Kidney epithelial cell (primary cell): ENCODE measurements at regions not wholly inside any gene's neighbourhood (a gene's known extent, or its start where the extent isn't known, plus 50 kb on each side); places are given as distances from the start of the nearest gene placed in this dataset.
A peak's percentile ranks its signal among the peaks of the same experiment; 100 is the strongest.

Experiments
- DNase-seq: peaks from one replicate; pipeline ENCODE4 v3.0.0-alpha.2; 2010; ENCODE audit warnings: low read depth
- H3K27me3 ChIP-seq: 2 replicates; pipeline ENCODE4 v1.6.0; 2011; ENCODE audit warnings: low read length; ENCODE audit not compliant: control insufficient read depth, insufficient read depth
- H3K36me3 ChIP-seq: 2 replicates; pipeline ENCODE4 v1.5.1; 2011; ENCODE audit warnings: low read length; ENCODE audit not compliant: control insufficient read depth, insufficient read depth
- H3K4me3 ChIP-seq: 2 replicates; pipeline ENCODE4 v1.5.1; 2011; ENCODE audit warnings: low read depth, mild to moderate bottlenecking, control low read depth, low read length
- TF ChIP-seq, protein P1 (sequence below): IDR thresholded peaks from 2 replicates; pipeline ENCODE4 v1.5.1; 2011; ENCODE audit warnings: mild to moderate bottlenecking, moderate library complexity, low read length, control low read depth, inconsistent platforms; ENCODE audit not compliant: insufficient read depth, poor library complexity, severe bottlenecking

DNA sequence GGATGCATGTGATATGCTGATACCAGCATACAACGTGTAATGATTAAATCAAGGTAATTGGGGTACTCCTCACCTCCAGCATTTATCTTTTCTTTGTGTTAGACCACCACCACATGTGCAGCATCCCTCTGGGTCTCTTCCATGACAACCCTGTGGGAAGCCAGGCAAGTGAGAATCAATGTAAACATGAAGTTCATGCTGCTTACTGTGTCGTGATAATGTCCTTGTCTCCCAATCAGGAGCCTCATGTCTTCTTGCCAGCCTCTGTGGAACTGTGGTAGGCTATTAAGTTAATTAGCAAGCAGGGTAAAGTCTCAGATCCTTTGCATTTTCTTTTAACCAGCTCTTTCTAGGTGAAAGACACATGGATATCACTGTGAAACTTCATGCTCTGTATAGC lies 126.7 kb downstream of the TES start:
- TF ChIP-seq, protein P1, sequence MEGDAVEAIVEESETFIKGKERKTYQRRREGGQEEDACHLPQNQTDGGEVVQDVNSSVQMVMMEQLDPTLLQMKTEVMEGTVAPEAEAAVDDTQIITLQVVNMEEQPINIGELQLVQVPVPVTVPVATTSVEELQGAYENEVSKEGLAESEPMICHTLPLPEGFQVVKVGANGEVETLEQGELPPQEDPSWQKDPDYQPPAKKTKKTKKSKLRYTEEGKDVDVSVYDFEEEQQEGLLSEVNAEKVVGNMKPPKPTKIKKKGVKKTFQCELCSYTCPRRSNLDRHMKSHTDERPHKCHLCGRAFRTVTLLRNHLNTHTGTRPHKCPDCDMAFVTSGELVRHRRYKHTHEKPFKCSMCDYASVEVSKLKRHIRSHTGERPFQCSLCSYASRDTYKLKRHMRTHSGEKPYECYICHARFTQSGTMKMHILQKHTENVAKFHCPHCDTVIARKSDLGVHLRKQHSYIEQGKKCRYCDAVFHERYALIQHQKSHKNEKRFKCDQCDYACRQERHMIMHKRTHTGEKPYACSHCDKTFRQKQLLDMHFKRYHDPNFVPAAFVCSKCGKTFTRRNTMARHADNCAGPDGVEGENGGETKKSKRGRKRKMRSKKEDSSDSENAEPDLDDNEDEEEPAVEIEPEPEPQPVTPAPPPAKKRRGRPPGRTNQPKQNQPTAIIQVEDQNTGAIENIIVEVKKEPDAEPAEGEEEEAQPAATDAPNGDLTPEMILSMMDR = no peak
- no peaks in the 10 kb centered on the region for H3K27me3 ChIP-seq
- no peaks in the 10 kb centered on the region for H3K36me3 ChIP-seq
- H3K4me3 ChIP-seq = no peak overlapping the region
- DNase-seq = no peak

DNA sequence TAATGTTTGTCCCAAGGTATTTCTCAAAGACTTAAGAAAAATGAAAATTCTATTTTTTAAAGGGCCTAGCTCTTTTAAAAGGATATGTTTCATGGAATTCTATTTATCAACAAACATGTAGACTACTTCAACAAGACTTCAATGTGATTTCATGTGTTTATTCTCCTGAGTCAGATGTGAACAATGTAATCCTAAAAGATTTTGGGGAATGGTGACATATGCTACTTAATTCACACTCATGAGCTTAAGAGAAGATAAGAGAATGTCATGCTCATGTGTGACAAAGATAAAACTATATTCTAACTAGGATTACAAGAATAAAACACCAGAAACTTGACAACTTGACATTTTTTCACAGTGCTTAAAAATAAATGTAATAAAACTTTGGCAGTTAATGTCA lies 127.5 kb downstream of the TES start:
- Histone ChIP-seq H3K27me3 (no peaks in the 10 kb centered on the region), H3K36me3 (no peaks in the 10 kb centered on the region), H3K4me3 (no peak overlapping the region)
- TF ChIP-seq, protein P1 = no peak
- DNase-seq = no peak

DNA sequence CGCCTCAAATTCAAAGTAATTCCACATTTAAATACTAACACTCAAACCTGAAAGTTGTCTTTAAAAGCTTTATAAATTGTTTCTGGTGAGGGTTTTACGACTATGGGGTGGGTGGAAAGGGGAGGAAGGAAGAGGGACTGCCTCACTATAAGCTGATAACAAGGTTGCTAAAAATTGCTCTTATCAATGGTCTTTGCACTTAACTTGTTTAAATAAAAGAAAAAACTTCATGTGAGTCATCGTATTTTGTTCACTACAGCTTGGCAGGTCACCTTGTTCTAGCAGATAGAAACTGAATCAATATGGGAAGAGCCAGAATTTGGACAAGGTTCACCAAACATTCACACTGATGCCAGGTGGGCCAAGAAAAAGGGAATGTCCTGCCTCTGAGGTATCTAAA lies 129.2 kb downstream of the TES start:
- TF ChIP-seq, protein P1 = no peak
- no peak for DNase-seq
- Histone ChIP-seq H3K36me3 (no peaks in the 10 kb centered on the region), H3K27me3 (no peaks in the 10 kb centered on the region), H3K4me3 (no peak overlapping the region)

DNA sequence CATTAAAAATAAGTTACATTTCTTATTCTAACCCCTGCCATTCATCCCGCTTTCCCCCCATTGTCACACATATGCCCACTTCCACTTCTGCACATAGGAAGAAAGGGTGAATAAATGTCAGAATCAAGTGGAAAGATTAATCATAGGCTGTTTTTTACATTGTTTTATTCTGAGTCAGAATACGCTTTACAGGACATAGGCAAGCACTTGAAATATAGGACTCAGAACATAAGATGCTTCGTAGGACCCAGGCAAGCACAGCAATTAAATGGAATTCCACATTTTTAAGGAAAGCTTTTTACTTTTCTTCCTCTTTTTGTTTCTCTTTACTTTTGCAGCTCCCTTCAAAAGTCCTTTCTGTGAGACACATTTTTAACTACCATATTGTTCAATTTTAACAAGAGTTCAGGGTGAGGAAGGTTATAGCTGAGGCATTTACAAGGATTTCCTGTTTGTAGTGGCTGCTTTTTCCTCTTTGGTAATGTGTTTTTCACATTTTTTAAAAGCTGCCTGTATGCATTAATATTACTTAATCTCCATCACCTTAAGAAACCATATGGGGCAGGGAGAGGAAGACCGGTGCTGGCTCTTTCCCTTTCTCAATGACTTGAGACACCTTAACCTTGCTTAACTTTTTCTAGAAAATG lies 130.0 kb downstream of the TES start:
- TF ChIP-seq, protein P1 = no peak

DNA sequence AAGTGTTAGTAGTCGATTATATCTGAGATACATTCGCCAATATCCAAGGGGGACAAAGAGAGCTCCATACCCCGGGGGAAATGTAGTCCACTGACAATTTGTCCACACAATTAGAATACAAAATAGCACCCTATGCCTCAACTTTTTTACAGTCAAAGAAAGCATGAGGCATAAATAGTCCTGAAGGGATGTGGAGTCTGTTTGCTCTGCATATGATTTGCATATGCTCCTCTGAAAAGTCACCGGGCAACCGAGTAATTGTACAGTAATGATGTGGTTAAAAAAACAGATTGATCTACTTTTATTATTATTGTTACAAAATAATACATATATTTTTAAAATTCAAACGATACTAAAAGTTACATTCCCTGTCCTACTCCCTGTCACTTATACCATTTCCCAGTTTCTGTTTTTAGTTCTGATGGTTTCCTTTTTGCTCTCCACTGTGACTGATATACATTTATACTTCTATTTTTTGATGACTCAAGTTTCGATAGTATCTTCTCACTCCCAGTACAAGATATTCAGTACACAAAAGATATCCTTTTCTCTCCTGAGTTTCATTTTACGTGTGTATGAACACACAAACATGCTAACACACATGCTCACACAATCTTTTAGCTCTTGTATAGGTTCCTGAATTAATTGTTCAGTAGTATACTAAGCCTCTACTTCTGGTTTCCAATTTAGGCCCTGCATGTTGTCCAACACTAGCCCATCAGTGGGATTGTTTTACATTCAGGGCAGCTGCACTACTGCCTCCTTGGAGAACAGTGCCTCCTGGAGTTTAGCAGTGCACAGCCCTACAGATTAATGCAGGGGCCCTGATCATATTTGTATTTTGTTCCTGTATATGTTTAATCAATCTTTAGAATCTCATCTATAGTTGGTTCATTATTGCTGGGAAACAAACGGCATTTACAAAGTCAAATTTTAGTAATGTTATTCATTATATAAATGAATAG lies 130.9 kb downstream of the TES start:
- Histone ChIP-seq H3K27me3 (no peaks in the 10 kb centered on the region), H3K4me3 (no peak overlapping the region), H3K36me3 (no peaks in the 10 kb centered on the region)
- TF ChIP-seq, protein P1 = peak; percentile 34
- no peak for DNase-seq

More for the DNA sequence above, 130.0 kb downstream of the TES start:
- Histone ChIP-seq H3K36me3 (no peaks in the 10 kb centered on the region), H3K27me3 (no peaks in the 10 kb centered on the region), H3K4me3 (no peak overlapping the region)
- no peak for DNase-seq

DNA sequence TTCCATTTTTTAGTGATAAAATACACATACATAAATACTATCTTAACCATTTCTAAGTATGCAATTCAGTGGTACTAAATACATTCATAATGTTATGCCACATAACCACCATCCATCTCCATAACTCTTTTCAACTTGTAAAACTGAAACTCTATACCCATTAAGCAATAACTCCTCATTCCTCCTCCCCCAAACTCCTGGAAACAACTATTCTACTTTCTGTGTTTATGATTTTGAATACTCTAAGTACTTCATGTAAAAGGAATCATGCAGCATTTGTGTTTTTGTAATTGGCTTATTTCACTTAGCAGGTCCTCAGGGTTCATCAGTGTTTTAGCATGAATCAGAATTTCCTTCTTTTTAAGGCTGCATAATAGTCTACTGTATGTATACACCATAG lies 131.8 kb downstream of the TES start:
- Histone ChIP-seq H3K4me3 (no peak overlapping the region), H3K36me3 (no peaks in the 10 kb centered on the region), H3K27me3 (no peaks in the 10 kb centered on the region)
- TF ChIP-seq, protein P1 = no peak
- DNase-seq = no peak
